Activated CD8-positive, alpha-beta memory T cell treated with anti-CD3 and anti-CD28 coated beads, Interleukin-2, amount 50 U/mL, for 48 hours (primary cell): ENCODE measurements at regions not wholly inside any gene's neighbourhood (a gene's known extent, or its start where the extent isn't known, plus 50 kb on each side); places are given as distances from the start of the nearest gene placed in this dataset.

Experiments used
- DNase-seq: peaks from one replicate; pipeline ENCODE4 v3.0.0-alpha.2; 2020

GRCh38 chr2:198697794-198698193 lies 759.9 kb downstream of the SATB2 start:
- no peak for DNase-seq

GRCh38 chr2:198697218-198697617 lies 760.5 kb downstream of the SATB2 start:
- no peak for DNase-seq

GRCh38 chr2:198695879-198696278 lies 761.9 kb downstream of the SATB2 start:
- no peak for DNase-seq

DNA sequence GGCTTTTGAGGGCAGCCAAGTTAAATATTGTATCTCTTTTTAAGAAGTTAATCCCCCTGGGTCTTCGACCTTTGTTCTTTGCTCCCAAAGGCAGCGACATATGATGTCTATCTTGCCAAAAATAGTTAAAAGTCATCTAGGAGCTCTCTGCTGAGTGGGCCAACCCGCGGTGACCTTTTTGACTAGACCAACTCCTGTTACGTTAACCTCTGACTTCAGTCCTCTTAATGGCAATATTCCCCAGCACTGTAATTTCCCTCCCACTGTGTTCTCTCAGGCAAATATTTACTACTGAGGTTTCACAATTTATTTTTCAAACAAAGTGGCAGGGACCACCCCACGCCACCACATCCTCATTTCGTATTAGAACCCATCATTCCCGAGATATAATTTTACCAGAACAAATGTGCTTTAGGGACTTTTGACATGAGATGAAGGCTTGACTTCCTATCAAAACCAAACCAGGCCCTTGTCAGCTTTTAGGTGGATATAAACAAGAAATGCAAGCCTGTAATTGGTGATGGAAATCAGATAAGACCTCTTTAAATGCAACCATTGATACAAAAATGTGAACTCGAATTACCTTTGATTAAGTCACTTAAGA lies 764.7 kb downstream of the SATB2 start:
- DNase-seq: no peak

DNA sequence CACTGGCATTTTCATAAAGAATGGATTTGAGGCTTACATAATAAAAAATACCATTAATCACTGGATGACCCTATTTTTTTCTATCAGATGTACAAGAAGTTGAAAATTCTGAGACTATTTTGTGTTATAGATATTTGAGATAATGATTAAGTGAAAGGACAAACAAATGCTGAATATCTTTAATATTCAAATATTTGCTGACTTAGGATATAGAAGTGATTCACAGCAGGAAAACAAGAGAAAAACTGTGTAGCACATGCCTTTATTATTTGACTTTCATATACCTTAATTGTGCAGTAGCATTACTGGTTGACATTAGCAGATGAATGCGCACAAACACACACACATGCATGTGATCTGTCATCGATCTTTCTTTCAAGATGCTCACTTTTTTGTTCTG lies 766.5 kb downstream of the SATB2 start:
- DNase-seq: no peak

GRCh38 chr2:198664321-198664720 lies 793.4 kb downstream of the SATB2 start:
- DNase-seq: no peak

DNA sequence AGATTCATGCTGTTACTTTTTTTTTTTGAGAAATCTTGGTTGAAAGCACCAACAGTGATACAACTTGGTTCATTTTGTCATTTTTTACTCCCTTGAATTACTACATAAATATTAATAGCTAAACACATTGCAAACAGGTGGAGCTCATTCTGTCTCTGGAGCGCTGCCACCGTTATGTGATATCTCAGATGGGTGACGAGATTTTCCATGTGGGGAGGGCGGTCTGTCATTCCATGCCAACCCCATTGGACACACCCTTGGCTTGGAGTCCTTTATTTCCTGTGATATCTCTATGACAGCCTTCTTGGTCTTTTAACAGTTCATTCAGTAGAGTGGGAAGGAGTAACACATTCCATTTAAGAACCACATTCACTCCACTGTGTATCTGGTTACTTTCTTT lies 794.8 kb downstream of the SATB2 start:
- no peak for DNase-seq

DNA sequence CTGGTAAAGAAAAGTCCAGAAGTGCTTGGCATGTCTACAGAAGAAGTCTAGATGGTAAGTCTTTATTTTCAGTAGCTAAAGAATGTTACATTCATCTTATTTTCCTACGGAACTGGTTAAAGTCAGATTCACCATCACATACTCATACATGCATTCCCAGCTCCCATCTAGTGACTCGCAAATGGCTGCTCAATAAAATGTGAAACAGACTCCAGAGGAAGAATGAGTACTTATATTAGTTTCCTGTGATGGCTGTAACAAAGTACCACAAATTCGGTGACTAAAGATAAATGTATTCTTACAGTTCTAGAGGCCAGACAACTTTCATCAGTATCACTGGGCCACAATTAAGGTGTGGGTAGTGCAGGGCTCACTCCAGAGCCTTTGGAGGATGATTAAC lies 797.2 kb downstream of the SATB2 start:
- DNase-seq: no peak

- no peak for DNase-seq
These were observed 798.5 kb downstream of the SATB2 start for GRCh38 chr2:198659096-198659870.

GRCh38 chr2:198657512-198658121 lies 800.1 kb downstream of the SATB2 start:
- DNase-seq: no peak

DNA sequence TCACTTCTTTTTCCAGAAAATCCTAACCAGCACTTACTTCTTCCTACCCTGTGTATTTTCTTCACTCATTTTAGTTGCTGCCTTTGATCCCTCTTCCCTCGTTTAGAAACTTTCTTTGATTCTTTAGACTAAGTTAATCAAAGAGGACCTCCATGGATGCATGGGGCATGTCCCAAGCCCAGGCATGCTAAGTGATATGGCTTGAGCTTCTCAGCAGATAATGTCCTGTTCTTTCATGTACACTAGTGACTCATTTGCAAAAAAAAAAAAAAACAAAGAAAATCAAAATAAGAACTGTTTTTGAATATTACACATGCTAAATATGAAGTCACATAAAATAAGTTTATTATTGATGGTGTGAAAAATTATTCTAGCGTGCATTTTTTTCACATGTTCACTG lies 800.9 kb downstream of the SATB2 start:
- DNase-seq: no peak

GRCh38 chr2:198654646-198655045 lies 803.1 kb downstream of the SATB2 start:
- no peak for DNase-seq

DNA sequence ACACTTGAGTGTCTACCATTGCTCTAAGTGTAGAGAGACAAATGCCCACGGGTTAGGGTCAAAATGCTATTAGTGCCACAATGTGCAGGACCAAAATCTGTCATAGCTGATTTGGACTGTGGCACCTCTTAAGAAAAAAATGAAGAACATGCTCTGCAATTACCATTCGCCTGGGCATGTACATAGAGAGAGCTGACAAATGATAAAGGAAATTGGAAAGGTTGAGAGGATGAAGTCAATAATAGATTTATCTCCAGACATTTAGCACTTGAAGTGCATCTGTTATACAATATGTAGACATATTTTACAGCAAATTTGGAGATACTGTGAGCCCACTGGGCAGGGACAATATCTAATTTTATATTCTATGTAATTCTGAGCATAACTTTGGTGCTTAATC lies 804.4 kb downstream of the SATB2 start:
- no peak for DNase-seq

DNA sequence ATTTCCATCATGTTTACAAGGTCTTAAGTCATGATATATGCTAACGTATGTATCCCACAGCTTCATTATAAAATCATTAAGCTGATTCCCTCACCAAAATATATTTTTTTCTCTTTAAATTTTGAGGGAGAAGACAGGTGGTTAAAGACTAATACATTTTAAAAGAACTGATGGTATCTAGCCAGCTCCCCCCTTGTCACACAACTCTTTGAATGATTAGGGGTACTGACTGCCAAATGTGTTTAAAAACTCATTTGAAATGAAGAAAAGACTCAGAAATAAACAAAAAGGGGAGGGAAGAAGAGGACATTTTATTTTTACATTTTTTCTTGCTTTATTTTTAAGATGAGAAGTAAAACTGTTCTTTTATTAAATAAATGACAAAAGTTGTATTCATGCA lies 805.3 kb downstream of the SATB2 start:
- no peak for DNase-seq

DNA sequence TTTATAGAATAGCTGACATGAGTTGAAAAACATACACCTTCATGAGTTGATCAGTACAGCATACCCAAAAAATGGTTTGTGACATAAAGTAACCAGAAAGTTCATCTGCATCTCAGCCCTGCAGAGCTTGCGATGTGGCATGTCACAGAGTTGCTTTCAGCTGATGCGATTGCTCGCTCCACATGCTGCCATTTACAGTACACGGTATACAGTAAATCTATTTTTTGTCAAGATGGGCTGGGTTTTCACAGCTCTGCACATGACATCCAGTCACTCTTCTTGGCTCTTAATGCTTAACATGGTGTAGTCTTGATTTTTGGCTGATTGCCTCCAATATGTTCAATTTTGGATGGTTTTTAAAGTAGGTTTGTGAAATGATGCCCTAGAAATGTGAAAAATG lies 811.9 kb downstream of the SATB2 start:
- no peak for DNase-seq

DNA sequence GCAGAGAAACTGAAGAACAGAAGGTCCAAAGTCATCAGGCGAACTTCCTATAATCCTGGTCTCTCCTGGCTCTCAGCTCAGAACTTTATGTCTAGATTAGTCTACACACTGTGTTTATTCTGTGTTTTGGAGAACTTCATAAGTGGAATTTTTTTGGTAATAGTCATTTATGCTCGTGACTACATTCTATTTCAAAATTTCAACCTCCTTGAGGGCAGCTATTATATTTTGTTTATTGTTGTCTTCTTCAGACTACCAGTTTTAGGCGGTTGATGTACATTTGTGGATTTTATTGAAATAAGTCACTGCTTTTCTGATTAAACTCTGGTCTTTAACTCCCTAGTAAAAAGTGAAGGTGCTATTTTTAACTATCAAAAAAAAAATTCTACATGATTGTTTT lies 816.6 kb downstream of the SATB2 start:
- no peak for DNase-seq

DNA sequence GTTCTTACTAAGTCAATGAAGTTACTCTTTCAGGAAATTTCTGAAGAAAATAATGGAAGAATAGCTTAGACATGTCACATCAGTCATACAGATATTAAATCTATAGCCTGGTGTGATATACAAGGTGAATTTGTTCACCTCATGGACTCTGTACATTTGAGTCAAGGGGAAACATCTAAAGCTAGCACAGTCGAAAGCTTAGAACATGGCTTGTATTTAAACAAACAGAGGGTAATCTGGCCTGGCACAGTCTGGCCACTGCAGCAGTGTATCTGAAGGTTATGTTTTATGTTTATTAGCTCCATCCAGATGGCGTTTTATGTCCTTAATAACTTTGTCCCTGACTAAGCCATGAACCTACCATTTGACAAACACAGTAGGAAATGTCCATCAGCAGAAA lies 817.3 kb downstream of the SATB2 start:
- DNase-seq: no peak

DNA sequence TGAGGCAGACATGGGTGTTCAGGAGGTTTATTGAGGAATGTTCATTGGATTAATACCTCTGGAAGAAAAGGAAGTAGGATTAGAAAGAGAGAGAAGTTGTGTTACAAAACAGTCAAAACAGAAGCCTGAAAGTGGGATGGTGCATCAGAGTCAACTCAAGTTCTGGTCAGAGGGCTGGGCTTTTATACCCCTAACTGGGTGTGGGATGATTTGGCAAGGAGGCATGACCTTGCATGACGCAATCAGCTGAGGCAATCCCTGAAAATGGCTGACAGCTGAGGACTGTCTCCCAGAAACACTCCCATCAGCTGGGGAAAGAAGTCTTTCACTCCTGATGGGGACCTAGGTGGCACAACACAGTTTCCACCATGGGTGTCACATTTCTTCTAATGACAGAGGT lies 818.2 kb downstream of the SATB2 start:
- no peak for DNase-seq

GRCh38 chr2:198638577-198638976 lies 819.2 kb downstream of the SATB2 start:
- DNase-seq: no peak

GRCh38 chr2:198630384-198630783 lies 826.0 kb downstream of the PLCL1 start:
- no peak for DNase-seq

DNA sequence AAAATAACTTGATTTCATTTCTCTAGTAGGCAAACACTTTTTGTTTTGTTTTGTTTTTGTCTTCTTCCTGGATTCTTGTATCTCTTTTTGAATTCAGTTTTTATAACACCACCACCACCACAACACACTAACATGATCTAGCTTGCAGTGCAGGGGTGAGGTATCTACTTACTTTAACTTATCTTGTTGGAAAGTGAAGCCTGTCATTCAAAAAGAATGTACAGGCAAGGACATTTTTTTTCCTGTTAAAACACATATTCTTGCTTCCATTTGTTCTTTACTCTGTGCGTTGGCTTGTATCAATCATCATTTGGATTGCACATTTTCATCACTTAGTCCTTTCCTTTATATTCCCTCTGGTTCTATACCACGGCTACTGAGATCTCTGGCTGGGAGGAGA lies 824.2 kb downstream of the PLCL1 start:
- DNase-seq: no peak

GRCh38 chr2:198622986-198623730 lies 818.8 kb downstream of the PLCL1 start:
- DNase-seq: no peak

- no peak for DNase-seq
These were observed 811.6 kb downstream of the PLCL1 start for GRCh38 chr2:198615972-198616371.

DNA sequence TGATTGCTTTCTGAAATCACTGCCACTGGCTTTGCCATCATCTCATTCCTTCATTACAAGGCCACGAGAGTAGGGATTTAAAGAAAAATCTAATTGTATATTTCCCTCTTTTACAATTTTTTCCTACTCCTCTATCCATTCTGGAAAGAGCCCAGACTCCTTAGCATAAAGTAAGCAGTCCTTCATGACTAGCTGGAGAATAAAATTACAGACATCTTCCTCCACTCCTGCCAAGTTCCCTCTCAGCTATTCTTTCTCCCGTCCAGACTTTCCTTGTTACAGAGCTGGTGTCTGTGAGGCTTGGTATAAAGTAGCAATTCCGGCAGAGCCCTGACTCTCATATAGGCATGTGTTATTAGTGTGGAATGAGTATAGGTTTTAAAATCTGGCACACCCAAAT lies 806.8 kb downstream of the PLCL1 start:
- DNase-seq: no peak
